ENCODE measurements at regions not wholly inside any gene's neighbourhood (a gene's known extent, or its start where the extent isn't known, plus 50 kb on each side); places are given as distances from the start of the nearest gene placed in this dataset.

GRCh38 chr10:105986912-105987635 lies 1177.4 kb downstream of the SORCS1 start:
- TF ChIP-seq CTCF (IDR thresholded peaks at IDR 0.05): no peak
- no peak for TF ChIP-seq POLR2A (IDR thresholded peaks at IDR 0.05; ENCODE audit: low read depth)
- no peak for TF ChIP-seq POLR2AphosphoS5 (IDR thresholded peaks at IDR 0.05)

Data from esophagus muscularis mucosa (tissue), 3 donors.